GM18873 (cell line): ENCODE measurements at regions not wholly inside any gene's neighbourhood (a gene's known extent, or its start where the extent isn't known, plus 50 kb on each side); places are given as distances from the start of the nearest gene placed in this dataset.

Experiments
- ATAC-seq: cut with Tn5 transposase; IDR thresholded peaks from one replicate; pipeline ENCODE4 v1.9.1; 2021; ENCODE audit warnings: mild to moderate bottlenecking, moderate library complexity, moderate number of reproducible peaks; ENCODE audit not compliant: unreplicated experiment, low FRiP score

GRCh38 chr4:83831588-83831987 lies 295.7 kb downstream of the GPAT3 start:
- ATAC-seq: no peak

DNA sequence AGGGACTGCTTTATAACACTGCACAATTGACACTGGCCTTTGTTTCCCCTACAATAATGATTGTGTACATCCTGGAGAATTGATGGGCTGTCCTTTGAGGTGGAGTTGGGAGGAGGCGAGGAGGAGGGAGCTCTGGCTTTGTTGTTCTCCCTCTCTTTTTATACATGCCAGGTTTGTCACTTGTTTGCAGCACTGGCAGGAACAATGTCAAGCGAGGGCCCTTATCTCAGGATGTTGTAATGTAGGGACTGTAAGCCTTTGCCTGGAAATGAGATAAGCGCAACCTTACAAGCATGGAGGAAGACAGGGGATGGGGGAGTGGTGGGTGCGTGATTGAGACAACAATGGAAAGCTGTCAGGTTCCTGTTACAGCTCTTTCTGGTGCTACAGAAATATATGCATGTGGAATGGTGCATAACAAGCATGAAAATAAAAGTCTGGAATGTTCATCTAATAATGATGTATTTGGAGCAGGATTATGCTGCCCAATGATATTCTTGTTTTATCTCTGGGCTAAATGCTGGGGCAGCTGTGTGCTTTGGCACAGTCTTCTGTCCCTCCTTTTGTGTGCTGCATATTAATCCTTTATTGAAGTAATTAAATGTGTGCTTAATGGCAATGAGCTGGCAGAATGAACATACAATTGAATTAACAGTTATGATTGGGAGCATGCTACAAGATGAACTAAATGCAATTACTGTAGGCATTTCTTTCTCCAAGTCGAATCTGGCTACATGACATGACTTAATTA lies 294.4 kb downstream of the GPAT3 start:
- no peak for ATAC-seq

DNA sequence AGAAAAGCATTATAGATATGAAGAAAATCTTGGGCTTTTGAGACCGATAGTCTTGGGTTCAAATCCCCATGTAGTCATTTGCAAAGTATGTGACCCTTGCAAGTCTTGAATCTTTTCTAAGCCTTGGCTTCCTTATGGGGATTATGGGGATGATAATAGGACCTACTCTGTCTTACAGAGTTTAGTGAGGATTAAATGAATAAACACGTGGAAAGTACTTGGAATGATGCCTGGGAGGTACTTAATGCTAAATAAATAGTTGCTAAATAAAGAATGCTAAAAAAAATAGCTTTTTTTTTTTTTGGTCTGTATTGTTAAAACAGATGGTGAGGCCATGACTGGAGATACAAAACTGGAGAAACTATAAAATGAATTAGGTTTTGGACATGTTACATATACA lies 292.7 kb downstream of the GPAT3 start:
- ATAC-seq: no peak

DNA sequence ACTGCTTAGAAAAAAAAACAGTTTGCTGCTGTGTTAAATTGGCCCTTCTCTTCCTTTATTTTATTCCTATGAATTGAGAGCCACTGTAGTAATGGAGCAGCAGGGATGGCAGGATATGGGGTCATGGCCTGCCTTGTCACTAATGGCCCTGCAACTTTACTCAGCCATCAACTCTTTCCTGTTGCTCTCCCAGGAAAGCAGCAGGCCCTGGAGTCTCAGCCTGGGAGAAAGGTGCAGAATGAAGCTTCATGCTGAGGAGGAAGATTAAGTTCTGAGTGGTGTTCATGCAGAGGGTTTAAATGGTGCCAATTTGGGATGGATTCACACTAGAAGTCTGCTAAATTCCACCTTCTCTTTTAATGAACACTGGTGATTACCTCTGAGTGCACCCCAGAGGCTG lies 285.6 kb downstream of the GPAT3 start:
- ATAC-seq: no peak

DNA sequence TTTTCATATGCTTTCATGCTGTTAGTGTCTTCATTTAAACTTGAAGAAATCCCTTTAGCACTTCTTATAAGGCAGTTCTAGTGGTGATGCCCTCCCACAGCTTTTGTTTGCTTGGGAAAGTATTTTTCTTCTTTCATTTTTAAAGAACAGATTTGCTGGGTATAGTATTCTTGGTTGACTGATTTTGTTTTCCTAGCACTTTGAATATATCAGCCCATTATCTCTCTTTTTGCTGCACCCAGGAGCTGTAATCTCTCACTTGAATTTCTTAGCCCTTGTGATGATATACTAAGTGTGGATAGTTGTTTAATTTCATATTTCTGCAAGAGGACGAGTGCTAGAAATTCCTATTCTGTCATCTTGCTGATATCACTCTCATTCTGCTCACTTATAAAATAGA lies 283.7 kb downstream of the GPAT3 start:
- no peak for ATAC-seq

GRCh38 chr4:83810428-83810827 lies 274.5 kb downstream of the GPAT3 start:
- ATAC-seq: no peak

- no peak for ATAC-seq
These were observed 273.7 kb downstream of the GPAT3 start for GRCh38 chr4:83809581-83809980.

DNA sequence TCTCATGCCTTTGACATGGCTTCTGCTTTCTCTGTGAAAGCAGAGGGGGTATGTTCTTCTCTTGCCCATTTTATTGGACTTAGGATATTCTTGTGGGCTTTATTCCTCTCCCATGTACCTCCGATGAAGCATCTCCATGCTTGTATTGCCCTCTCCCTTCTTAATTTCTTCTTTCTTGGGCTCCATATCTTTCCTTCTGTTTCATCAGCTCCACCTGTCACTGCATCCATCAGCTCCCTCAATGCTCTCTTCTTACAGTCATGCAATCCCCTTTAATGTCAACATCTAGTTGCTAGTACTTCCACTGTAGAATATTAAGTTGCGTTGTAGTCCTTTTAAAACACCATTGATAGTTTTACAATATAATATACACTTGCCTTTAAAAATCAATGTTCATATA lies 257.6 kb downstream of the GPAT3 start:
- no peak for ATAC-seq

DNA sequence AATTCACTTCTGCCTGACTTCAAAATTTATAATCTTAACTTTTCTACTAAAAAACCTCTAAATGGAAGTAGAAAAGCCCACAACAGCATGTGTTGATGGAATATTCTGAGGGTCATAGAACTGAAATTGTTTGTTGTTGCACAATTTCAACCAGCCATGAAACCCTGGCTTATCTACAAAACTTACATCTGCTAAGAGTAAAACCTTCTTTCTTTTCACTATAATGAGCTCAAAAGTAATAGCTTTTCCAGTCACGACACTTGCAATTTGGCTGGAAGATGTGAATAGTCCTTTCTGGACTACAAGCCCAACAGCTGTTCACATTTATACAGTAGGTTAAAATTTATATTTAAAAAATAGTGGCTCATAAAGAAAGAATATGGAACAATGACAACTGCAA lies 250.0 kb downstream of the GPAT3 start:
- no peak for ATAC-seq

GRCh38 chr4:83783215-83783614 lies 247.3 kb downstream of the GPAT3 start:
- ATAC-seq: no peak

DNA sequence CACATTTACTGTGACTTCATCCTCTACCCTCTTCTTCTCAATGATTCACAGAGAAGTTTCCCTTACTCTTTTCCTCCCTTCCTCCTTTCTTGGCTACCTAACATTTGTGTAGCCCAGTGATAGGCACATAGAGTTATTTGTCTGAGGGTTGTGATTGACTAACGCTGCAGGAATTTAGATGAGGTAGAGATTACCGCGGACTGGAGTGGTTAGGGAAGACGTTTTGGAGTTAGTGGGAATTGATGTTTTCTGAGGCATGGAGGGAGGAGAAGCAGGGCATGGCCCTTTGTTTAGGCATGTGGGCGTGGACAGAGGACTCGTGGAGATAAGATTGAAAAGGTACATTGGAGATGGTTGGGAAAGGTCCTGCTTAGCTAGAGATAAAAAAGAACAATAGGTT lies 246.7 kb downstream of the GPAT3 start:
- no peak for ATAC-seq

DNA sequence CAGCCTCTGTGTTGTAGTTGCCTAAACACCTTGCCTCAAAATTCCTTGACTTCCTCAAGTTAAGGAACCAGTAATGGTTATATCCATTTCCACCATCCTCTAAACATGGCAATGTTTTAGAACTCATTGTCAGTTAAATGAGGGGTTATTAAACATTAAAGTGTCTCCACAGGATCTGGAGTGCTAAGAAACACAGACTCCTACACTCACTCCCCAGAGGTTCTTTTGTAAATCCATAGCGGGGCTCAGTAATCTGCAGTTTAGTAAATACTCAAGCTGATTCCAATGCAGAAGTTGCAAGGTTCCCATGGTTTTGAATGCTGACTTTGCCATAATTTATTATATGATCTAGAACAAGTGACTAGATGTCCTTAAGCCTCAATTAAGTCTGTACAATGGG lies 245.5 kb downstream of the GPAT3 start:
- no peak for ATAC-seq

DNA sequence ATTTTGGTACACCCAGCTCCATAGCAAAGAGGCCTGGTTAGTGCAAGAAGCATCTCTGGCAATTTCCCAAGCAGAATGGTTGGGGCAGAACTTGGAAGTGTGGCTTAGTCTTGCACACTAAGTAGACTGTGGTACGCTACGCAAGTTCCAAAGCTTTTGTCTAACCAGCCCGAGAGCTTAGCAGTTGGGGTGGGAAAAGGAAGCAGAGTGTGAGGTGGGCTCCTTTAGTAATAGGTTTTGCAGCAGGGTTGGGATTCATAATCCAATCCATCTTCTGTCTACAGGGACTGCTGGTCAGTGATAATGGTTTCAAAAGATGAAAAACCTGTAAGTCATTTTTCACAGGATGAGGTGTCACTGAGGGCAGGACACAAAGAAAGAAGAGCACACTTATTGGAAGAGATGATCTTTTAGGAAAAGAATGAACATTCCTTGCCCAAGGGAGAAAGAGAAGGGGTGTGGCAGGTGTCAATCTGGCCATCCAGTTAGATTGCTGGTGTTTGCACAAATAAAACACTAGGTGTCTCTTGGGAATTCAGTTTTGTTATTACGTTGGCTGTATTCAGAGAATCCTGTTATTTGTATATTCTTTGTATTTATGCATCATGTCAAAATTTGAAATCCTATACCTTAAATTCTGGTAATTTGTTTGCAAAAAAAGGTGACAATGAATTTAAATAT lies 244.3 kb downstream of the GPAT3 start:
- ATAC-seq: no peak

DNA sequence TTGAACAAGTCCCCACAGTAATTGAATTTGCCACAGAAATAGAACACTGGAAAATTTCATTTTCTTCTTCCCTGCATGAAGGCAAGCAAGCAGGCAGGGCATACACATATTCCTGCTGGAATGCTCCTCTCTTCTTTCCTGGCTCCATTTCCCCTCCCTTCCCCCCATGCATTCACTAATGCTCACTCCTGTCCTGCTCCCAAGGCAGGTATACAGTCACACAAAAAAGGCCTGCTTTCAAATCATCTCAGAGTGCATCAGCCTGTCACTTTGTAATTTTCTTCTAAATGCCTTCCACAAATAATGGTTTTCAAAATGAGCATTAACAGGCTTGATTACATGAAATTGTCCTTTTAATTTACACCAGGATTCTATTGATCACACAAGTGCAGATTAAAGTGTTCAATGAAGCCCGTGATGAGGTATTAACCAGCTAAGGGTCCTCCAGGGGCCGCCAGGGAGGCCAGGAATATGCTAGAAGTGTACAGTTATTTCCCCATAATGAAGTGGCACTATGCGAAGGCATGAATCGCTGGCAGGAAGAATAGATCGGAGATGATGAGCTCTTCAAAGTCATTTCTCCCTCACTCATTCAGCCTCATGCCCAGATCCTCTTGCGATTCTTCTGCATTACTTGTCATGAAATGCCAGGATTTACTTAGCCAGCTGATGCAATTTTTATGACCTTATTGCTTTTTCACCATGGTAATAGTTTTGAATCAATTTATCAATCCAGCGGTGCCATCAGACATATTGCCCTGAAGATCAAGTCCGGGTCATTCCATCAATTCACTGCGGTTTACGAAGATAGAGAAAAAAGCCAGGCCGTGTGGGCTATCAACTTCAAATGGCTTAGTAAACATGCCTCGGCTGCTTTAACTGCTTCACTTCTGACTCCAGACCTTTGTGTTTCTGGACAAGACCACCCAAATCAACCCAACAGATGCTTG lies 243.5 kb downstream of the GPAT3 start:
- no peak for ATAC-seq

GRCh38 chr4:83772685-83773084 lies 236.8 kb downstream of the GPAT3 start:
- no peak for ATAC-seq

DNA sequence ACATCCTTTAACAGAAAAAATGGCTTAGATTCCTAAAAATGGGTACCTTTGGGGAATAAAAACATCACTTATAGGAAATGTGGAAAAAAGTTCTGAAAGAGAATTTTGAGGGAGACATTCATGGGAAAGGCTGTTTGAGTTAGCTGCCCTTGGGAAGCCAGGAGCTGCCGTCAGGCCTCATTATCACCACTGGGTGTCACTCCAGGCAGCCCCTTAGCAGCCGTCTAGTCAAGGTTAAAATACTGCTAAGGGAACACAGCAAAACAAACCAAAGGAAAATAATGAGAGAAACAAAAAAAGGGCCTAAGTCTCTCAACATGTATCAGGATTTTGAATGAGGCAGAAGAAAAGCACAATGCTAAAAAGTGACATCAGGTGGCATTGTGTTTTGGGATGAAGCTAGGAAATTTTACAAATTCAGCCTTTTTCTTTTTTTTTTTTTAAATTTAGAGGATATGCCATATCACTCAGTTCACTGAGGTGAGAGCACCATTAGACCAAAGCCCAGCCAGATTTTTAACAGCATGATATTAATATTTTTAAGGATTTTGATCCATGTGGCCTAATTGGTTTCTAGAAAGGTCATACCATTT lies 235.3 kb downstream of the GPAT3 start:
- no peak for ATAC-seq

GRCh38 chr4:83768146-83768545 lies 232.2 kb downstream of the GPAT3 start:
- ATAC-seq: no peak

DNA sequence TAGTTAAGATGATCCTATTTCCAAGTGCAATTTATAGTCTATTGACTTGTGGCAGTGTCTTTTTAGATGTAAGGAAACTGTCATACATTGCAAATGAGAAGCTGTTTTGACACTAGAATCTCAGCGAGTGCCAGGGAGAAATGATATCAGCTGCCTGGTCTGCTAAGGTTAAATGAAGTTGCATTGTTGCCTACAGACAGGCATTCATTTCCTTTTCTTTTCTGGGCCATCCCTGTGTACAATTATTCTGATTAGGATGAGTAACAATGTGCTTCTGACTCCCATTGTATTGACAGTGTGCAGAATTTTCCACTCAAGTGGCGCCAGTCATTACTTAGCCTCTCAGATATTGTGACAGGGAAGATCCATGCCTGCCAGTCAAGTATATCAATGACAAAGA lies 231.2 kb downstream of the GPAT3 start:
- no peak for ATAC-seq

GRCh38 chr4:83759611-83760010 lies 223.7 kb downstream of the GPAT3 start:
- no peak for ATAC-seq

GRCh38 chr4:83758285-83758684 lies 222.4 kb downstream of the GPAT3 start:
- no peak for ATAC-seq

GRCh38 chr4:83757121-83757621 lies 221.3 kb downstream of the GPAT3 start:
- ATAC-seq: no peak
